SU-DHL-6 (cell line): ENCODE measurements at regions not wholly inside any gene's neighbourhood (a gene's known extent, or its start where the extent isn't known, plus 50 kb on each side); places are given as distances from the start of the nearest gene placed in this dataset.

Experiments used
- H2AFZ ChIP-seq: fragments of 200-600 bp; sonication (generic); 2 replicates; pipeline ENCODE4 v1.6.1; 2014; ENCODE audit warnings: low read depth, mild to moderate bottlenecking, moderate library complexity, mixed read lengths, antibody characterized with exemption, low read length; ENCODE audit not compliant: severe bottlenecking
- H3F3A ChIP-seq: fragments of 200-600 bp; shearing (Covaris generic); 2 replicates; pipeline ENCODE4 v1.6.0; 2016; ENCODE audit warnings: antibody characterized with exemption, mild to moderate bottlenecking; ENCODE audit not compliant: insufficient read depth
- H3K27ac ChIP-seq: fragments of 200-600 bp; sonication (generic); 2 replicates; pipeline ENCODE4 v1.5.1; 2016; ENCODE audit warnings: low read depth, mild to moderate bottlenecking, low read length, moderate library complexity, mixed read lengths
- H3K27me3 ChIP-seq: fragments of 200-600 bp; sonication (generic), shearing (Covaris generic); 2 replicates; pipeline ENCODE4 v1.6.0; 2014; ENCODE audit warnings: mild to moderate bottlenecking, low read length
- H3K36me3 ChIP-seq: fragments of 200-600 bp; sonication (generic); 2 replicates; pipeline ENCODE4 v1.6.1; 2014; ENCODE audit warnings: mild to moderate bottlenecking, low read length, mixed read lengths
- H3K4me2 ChIP-seq: fragments of 300-600, 200-600 bp; shearing (Covaris generic), sonication (generic); 2 replicates; pipeline ENCODE4 v1.6.0; 2014; ENCODE audit warnings: low read length, low read depth, mild to moderate bottlenecking; ENCODE audit not compliant: poor library complexity, severe bottlenecking
- H3K4me3 ChIP-seq: fragments of 200-600 bp; sonication (generic); 2 replicates; pipeline ENCODE4 v1.5.1; 2014; ENCODE audit warnings: antibody characterized with exemption, low read length, mild to moderate bottlenecking, mixed read lengths; ENCODE audit not compliant: insufficient read depth, poor library complexity, severe bottlenecking
- H3K79me2 ChIP-seq: fragments of 200-600 bp; sonication (generic); 2 replicates; pipeline ENCODE4 v1.6.1; 2014; ENCODE audit warnings: mild to moderate bottlenecking, low read length, moderate library complexity; ENCODE audit not compliant: insufficient read depth
- H3K9ac ChIP-seq: fragments of 200-600 bp; sonication (generic); 2 replicates; pipeline ENCODE4 v1.7.0; 2014; ENCODE audit warnings: mild to moderate bottlenecking, low read length
- H3K9me2 ChIP-seq: fragments of 200-600 bp; sonication (generic); replicated peaks from 2 replicates; pipeline ENCODE4 v1.6.1; 2014; ENCODE audit warnings: low read length; ENCODE audit not compliant: insufficient read depth
- H3K9me3 ChIP-seq: fragments of 200-600 bp; sonication (generic); 2 replicates; pipeline ENCODE4 v1.6.1; 2014; ENCODE audit warnings: low read length, mixed read lengths; ENCODE audit not compliant: insufficient read depth
- H4K20me1 ChIP-seq: fragments of 200-600 bp; sonication (generic); 2 replicates; pipeline ENCODE4 v1.6.1; 2014; ENCODE audit warnings: low read depth, mild to moderate bottlenecking, antibody characterized with exemption, low read length, moderate library complexity, mixed read lengths
- CTCF ChIP-seq: fragments of 200-600 bp; sonication (generic); IDR thresholded peaks from one replicate; pipeline ENCODE4 v1.5.1; 2017; ENCODE audit warnings: antibody characterized with exemption, mild to moderate bottlenecking, low read length, moderate library complexity; ENCODE audit not compliant: insufficient read depth, poor library complexity, severe bottlenecking
- EZH2phosphoT487 ChIP-seq: fragments of 200-600 bp; sonication (generic), shearing (Covaris generic); conservative IDR thresholded peaks from 2 replicates; pipeline ENCODE4 v1.6.1; 2018; ENCODE audit warnings: mild to moderate bottlenecking, antibody characterized with exemption, low read length, moderate library complexity, mixed read lengths

GRCh38 chr3:25964141-25964540 is 174.3 kb downstream of the OXSM start:
- Histone ChIP-seq H3K9me3 (no peaks in the 10 kb centered on the region), H3K27me3 (no peaks in the 10 kb centered on the region), H3K9me2 (no peaks in the 10 kb centered on the region), H3K79me2 (no peaks in the 10 kb centered on the region), H3K4me3 (no peak overlapping the region), H2AFZ (no peak overlapping the region), H3K4me2 (no peak overlapping the region), H4K20me1 (no peaks in the 10 kb centered on the region), H3F3A (no peaks in the 10 kb centered on the region), H3K27ac (no peak overlapping the region), H3K36me3 (no peaks in the 10 kb centered on the region), H3K9ac (no peak overlapping the region)
- TF ChIP-seq EZH2phosphoT487: no peak
- TF ChIP-seq CTCF: no peak

- Histone ChIP-seq H3K36me3 (no peaks in the 10 kb centered on the region), H3K27ac (no peak overlapping the region), H4K20me1 (no peaks in the 10 kb centered on the region), H3K4me2 (no peak overlapping the region), H3K9me3 (no peaks in the 10 kb centered on the region), H3K79me2 (no peaks in the 10 kb centered on the region), H3K4me3 (no peak overlapping the region), H3K9ac (no peak overlapping the region), H3F3A (no peaks in the 10 kb centered on the region), H3K9me2 (no peaks in the 10 kb centered on the region), H2AFZ (no peak overlapping the region), H3K27me3 (no peaks in the 10 kb centered on the region)
- TF ChIP-seq CTCF (no peak), EZH2phosphoT487 (no peak)
Observed at GRCh38 chr3:25967385-25967784, 177.5 kb downstream of the OXSM start.

- Histone ChIP-seq H3K36me3 (no peaks in the 10 kb centered on the region), H2AFZ (no peak overlapping the region), H3K9ac (no peak overlapping the region), H3K79me2 (no peaks in the 10 kb centered on the region), H3K9me2 (no peaks in the 10 kb centered on the region), H3K27ac (no peak overlapping the region), H3K9me3 (no peaks in the 10 kb centered on the region), H3K4me3 (no peak overlapping the region), H3F3A (no peaks in the 10 kb centered on the region), H4K20me1 (no peaks in the 10 kb centered on the region), H3K4me2 (no peak overlapping the region), H3K27me3 (no peaks in the 10 kb centered on the region)
- no peak for TF ChIP-seq EZH2phosphoT487
Observed at GRCh38 chr3:25971736-25972135, 181.8 kb downstream of the OXSM start.

GRCh38 chr3:25973122-25973521 is 183.2 kb downstream of the OXSM start:
- H3K79me2 ChIP-seq: no peaks in the 10 kb centered on the region
- no peaks in the 10 kb centered on the region for H3K36me3 ChIP-seq
- H2AFZ ChIP-seq: no peak overlapping the region
- TF ChIP-seq EZH2phosphoT487 (no peak), CTCF (no peak)
- no peak overlapping the region for H3K4me2 ChIP-seq
- H3K9ac ChIP-seq: no peak overlapping the region
- H3K27me3 ChIP-seq: no peaks in the 10 kb centered on the region
- no peak overlapping the region for H3K4me3 ChIP-seq
- H4K20me1 ChIP-seq: no peaks in the 10 kb centered on the region
- H3K9me2 ChIP-seq: no peaks in the 10 kb centered on the region
- H3K27ac ChIP-seq: no peak overlapping the region
- no peaks in the 10 kb centered on the region for H3K9me3 ChIP-seq
- no peaks in the 10 kb centered on the region for H3F3A ChIP-seq
